ENCODE measurements at regions not wholly inside any gene's neighbourhood (a gene's known extent, or its start where the extent isn't known, plus 50 kb on each side); places are given as distances from the start of the nearest gene placed in this dataset.

GRCh38 chr13:61086087-61086486, 329.6 kb downstream of the PCDH20 start:
- Histone ChIP-seq H3K36me3 (ENCODE audit: control insufficient read depth in 2 of 2, insufficient read depth in 2 of 2, low read length in 1 of 2) (no peaks in the 10 kb centered on the region), H3K27ac (ENCODE audit: control insufficient read depth, insufficient read depth) (no peak overlapping the region), H3K4me3 (no peak overlapping the region), H3K4me2 (ENCODE audit: control insufficient read depth, insufficient read depth) (no peak overlapping the region), H3K4me1 (ENCODE audit: control insufficient read depth, insufficient read depth, low read length) (no peaks in the 10 kb centered on the region), H3K79me2 (ENCODE audit: control insufficient read depth, insufficient read depth, low read length) (no peaks in the 10 kb centered on the region), H3K27me3 (replicated peaks in 1 of 2; ENCODE audit: control insufficient read depth in 2 of 2, insufficient read depth in 2 of 2, low read length in 1 of 2) (no peaks in the 10 kb centered on the region), H2AFZ (ENCODE audit: control insufficient read depth, low read depth, low read length) (no peak overlapping the region), H3K9me3 (replicated peaks; ENCODE audit: control insufficient read depth, insufficient read depth, low read length) (no peaks in the 10 kb centered on the region), H4K20me1 (ENCODE audit: control insufficient read depth, insufficient read depth) (no peaks in the 10 kb centered on the region), H3K9ac (ENCODE audit: control insufficient read depth, insufficient read depth, low read length) (no peak overlapping the region)
- no peak for ATAC-seq
- ChIA-PET POLR2A (no interaction called here), CTCF (no interaction called here), SMC1A (ENCODE audit: uncharacterized antibody, unreplicated experiment) (no interaction called here), RAD21 (ENCODE audit: unreplicated experiment) (no interaction called here)
- WGBS (ENCODE audit: insufficient coverage, insufficient replicate concordance, low lambda C conversion rate, missing lambda C conversion rate): 0% methylated on average over 1 of the region's 1 CpG
- TF ChIP-seq ASH2L (IDR thresholded peaks at IDR 0.05; ENCODE audit: borderline replicate concordance, low read depth) (no peak), STAT3 (IDR thresholded peaks at IDR 0.05; ENCODE audit: low read depth, low read length) (no peak), ETV6 (conservative IDR thresholded peaks at IDR 0.05 in 1 of 2, IDR thresholded peaks at IDR 0.05 in 1 of 2; ENCODE audit: borderline replicate concordance in 1 of 2, low read depth in 1 of 2) (no peak), SUZ12 (IDR thresholded peaks at IDR 0.05; ENCODE audit: unreplicated experiment) (no peak), HDGF (IDR thresholded peaks at IDR 0.05) (no peak), STAT1 (conservative IDR thresholded peaks at IDR 0.05) (no peak), NFYB (IDR thresholded peaks at IDR 0.05; ENCODE audit: insufficient read depth, low read depth, low read length) (no peak), WRNIP1 (IDR thresholded peaks at IDR 0.05; ENCODE audit: borderline replicate concordance, low read depth, low read length) (no peak)
- no TSS peak for BruUV-seq (replicated peaks)
- in situ Hi-C loops (cut with MboI) (no loop called here), intact Hi-C loops (cut with micrococcal nuclease; ENCODE audit: unreplicated experiment) (no loop called here)
- DNase-seq (ENCODE audit: low read depth, low spot score): no peak
- FAIRE-seq: no peak

GRCh38 chr13:61084988-61085387, 330.7 kb downstream of the PCDH20 start:
- Histone ChIP-seq H3K4me2 (ENCODE audit: control insufficient read depth, insufficient read depth) (no peak overlapping the region), H4K20me1 (ENCODE audit: control insufficient read depth, insufficient read depth) (no peaks in the 10 kb centered on the region), H3K27ac (ENCODE audit: control insufficient read depth, insufficient read depth) (no peak overlapping the region), H2AFZ (ENCODE audit: control insufficient read depth, low read depth, low read length) (no peak overlapping the region), H3K9ac (ENCODE audit: control insufficient read depth, insufficient read depth, low read length) (no peak overlapping the region), H3K4me3 (no peak overlapping the region), H3K9me3 (replicated peaks; ENCODE audit: control insufficient read depth, insufficient read depth, low read length) (no peaks in the 10 kb centered on the region), H3K4me1 (ENCODE audit: control insufficient read depth, insufficient read depth, low read length) (no peaks in the 10 kb centered on the region), H3K36me3 (ENCODE audit: control insufficient read depth in 2 of 2, insufficient read depth in 2 of 2, low read length in 1 of 2) (no peaks in the 10 kb centered on the region), H3K79me2 (ENCODE audit: control insufficient read depth, insufficient read depth, low read length) (no peaks in the 10 kb centered on the region), H3K27me3 (replicated peaks in 1 of 2; ENCODE audit: control insufficient read depth in 2 of 2, insufficient read depth in 2 of 2, low read length in 1 of 2) (no peaks in the 10 kb centered on the region)
- DNase-seq (ENCODE audit: low read depth, low spot score) (no peak), FAIRE-seq (no peak), ATAC-seq (no peak)
- ChIA-PET SMC1A (ENCODE audit: uncharacterized antibody, unreplicated experiment) (interaction anchor here (0.8 kb wide), 1 partner anchor 109 kb away, joined by 3 read pairs; no protein-coding TSS in a partner anchor), CTCF (no interaction called here), POLR2A (no interaction called here), RAD21 (ENCODE audit: unreplicated experiment) (no interaction called here)
- intact Hi-C loops (cut with micrococcal nuclease; ENCODE audit: unreplicated experiment) (no loop called here), in situ Hi-C loops (cut with MboI) (no loop called here)
- no TSS peak for BruUV-seq (replicated peaks)
- TF ChIP-seq IRF3 (IDR thresholded peaks at IDR 0.05) (no peak), RAD21 (IDR thresholded peaks at IDR 0.05; ENCODE audit: insufficient read depth, low read depth, low read length) (no peak), POU2F2 (IDR thresholded peaks at IDR 0.05; ENCODE audit: borderline replicate concordance, low read depth, low read length) (no peak), SUZ12 (IDR thresholded peaks at IDR 0.05; ENCODE audit: unreplicated experiment) (no peak), NR2C2 (IDR thresholded peaks at IDR 0.05; ENCODE audit: borderline replicate concordance, control insufficient read depth, insufficient read length, low read depth) (no peak), RCOR1 (conservative IDR thresholded peaks at IDR 0.05; ENCODE audit: low read depth, low read length) (no peak), USF1 (IDR thresholded peaks at IDR 0.05; ENCODE audit: borderline replicate concordance, extremely low read length, insufficient read depth, low read depth, low read length) (no peak)

All from GM12878 (cell line).